Fibroblast of lung (primary cell): ENCODE measurements at regions not wholly inside any gene's neighbourhood (a gene's known extent, or its start where the extent isn't known, plus 50 kb on each side); places are given as distances from the start of the nearest gene placed in this dataset.
"Not testable (repeated sequence)": the region's sequence is repeated elsewhere in the genome, so short reads cannot be mapped to it uniquely, and the experiment has no call there.

Experiments used
- DNase-seq, 2 donors: peaks; one replicate each; pipeline versions ENCODE4 v3.0.0 to v3.0.0-alpha.2; 2010; ENCODE audit warnings: low read depth in 2 of 2
- H2AFZ ChIP-seq: 2 replicates; pipeline ENCODE4 v1.5.1; 2012; ENCODE audit warnings: low read length, control low read depth, inconsistent platforms
- H3K27ac ChIP-seq: 2 replicates; pipeline ENCODE4 v1.5.1; 2011; ENCODE audit warnings: low read length, control low read depth; ENCODE audit not compliant: insufficient read depth
- H3K27me3 ChIP-seq: 2 replicates; pipeline ENCODE4 v1.5.1; 2011; ENCODE audit warnings: mild to moderate bottlenecking, low read length; ENCODE audit not compliant: control insufficient read depth, insufficient read depth
- H3K36me3 ChIP-seq: 2 replicates; pipeline ENCODE4 v1.5.1; 2011; ENCODE audit warnings: low read length; ENCODE audit not compliant: control insufficient read depth, insufficient read depth
- H3K4me1 ChIP-seq: 2 replicates; pipeline ENCODE4 v1.5.1; 2011; ENCODE audit warnings: low read length; ENCODE audit not compliant: control insufficient read depth, insufficient read depth; ENCODE audit errors: extremely low read depth
- H3K4me2 ChIP-seq: 2 replicates; pipeline ENCODE4 v1.5.1; 2011; ENCODE audit warnings: low read length, control low read depth; ENCODE audit not compliant: insufficient read depth; ENCODE audit errors: extremely low read depth
- H3K4me3 ChIP-seq, 4 experiments: fragments of 200-600 bp in 1 of 4; sonication (generic) in 1 of 4; replicated peaks in 1 of 4; 2 replicates each; pipeline ENCODE4 v1.5.1; 2011 to 2016; ENCODE audit warnings: low read length in 4 of 4, low read depth in 3 of 4, mild to moderate bottlenecking in 3 of 4, control low read depth in 2 of 4, inconsistent platforms in 1 of 4, mixed read lengths in 1 of 4; ENCODE audit not compliant: insufficient read depth in 1 of 4; ENCODE audit errors: control extremely low read depth in 1 of 4
- H3K79me2 ChIP-seq: 2 replicates; pipeline ENCODE4 v1.5.1; 2012; ENCODE audit warnings: mild to moderate bottlenecking, low read length, inconsistent platforms; ENCODE audit not compliant: control insufficient read depth, insufficient read depth
- H3K9ac ChIP-seq: 2 replicates; pipeline ENCODE4 v1.5.1; 2011; ENCODE audit warnings: mild to moderate bottlenecking, low read length, control low read depth; ENCODE audit not compliant: insufficient read depth
- H3K9me3 ChIP-seq: 2 replicates; pipeline ENCODE4 v1.5.1; 2012; ENCODE audit warnings: low read depth, low read length; ENCODE audit not compliant: control insufficient read depth, insufficient read depth
- H4K20me1 ChIP-seq: 2 replicates; pipeline ENCODE4 v1.5.1; 2011; ENCODE audit warnings: low read length; ENCODE audit not compliant: control insufficient read depth, insufficient read depth; ENCODE audit errors: extremely low read depth
- EZH2 ChIP-seq: IDR thresholded peaks from 2 replicates; pipeline ENCODE4 v1.5.1; 2012; ENCODE audit warnings: low read length, control low read depth, mild to moderate bottlenecking; ENCODE audit errors: missing control alignments
- TF ChIP-seq, protein P1 (sequence below), 2 donors: IDR thresholded peaks in 1 of 2; conservative IDR thresholded peaks in 1 of 2; 1 replicate in 1 of 2; 2 replicates in 1 of 2; pipeline ENCODE4 v1.5.1; 2011 to 2012; ENCODE audit warnings: low read length in 2 of 2, control low read depth in 1 of 2, inconsistent platforms in 1 of 2, low read depth in 1 of 2, mild to moderate bottlenecking in 1 of 2

DNA sequence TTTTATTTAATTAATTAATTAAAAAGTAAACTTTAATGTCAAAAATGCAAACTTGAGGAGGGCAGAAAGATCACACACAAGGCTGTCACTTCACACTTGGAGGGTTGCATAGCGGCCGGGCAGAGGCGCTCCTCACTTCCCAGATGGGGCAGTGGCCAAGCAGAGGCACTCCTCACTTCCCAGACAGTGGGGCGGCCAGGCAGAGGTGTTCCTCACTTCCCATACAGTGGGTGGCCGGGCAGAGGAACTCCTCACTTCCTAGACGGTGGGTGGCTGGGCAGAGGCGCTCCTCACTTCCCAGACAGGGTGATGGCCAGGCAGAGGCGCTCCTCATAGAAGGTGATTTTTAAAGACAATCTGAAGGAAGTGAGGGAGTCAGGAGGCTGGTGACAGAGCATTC is 277.5 kb downstream of the PDCD6IP start:
- H3K4me1 ChIP-seq = no peaks in the 10 kb centered on the region
- TF ChIP-seq, protein P1, sequence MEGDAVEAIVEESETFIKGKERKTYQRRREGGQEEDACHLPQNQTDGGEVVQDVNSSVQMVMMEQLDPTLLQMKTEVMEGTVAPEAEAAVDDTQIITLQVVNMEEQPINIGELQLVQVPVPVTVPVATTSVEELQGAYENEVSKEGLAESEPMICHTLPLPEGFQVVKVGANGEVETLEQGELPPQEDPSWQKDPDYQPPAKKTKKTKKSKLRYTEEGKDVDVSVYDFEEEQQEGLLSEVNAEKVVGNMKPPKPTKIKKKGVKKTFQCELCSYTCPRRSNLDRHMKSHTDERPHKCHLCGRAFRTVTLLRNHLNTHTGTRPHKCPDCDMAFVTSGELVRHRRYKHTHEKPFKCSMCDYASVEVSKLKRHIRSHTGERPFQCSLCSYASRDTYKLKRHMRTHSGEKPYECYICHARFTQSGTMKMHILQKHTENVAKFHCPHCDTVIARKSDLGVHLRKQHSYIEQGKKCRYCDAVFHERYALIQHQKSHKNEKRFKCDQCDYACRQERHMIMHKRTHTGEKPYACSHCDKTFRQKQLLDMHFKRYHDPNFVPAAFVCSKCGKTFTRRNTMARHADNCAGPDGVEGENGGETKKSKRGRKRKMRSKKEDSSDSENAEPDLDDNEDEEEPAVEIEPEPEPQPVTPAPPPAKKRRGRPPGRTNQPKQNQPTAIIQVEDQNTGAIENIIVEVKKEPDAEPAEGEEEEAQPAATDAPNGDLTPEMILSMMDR (conservative IDR thresholded peaks at IDR 0.05 in 1 of 2, IDR thresholded peaks at IDR 0.05 in 1 of 2; ENCODE audit: low read depth in 1 of 2, low read length in 2 of 2) = no peak
- TF ChIP-seq EZH2 = no peak

GRCh38 chr3:34077417-34078195 is 279.2 kb downstream of the PDCD6IP start:
- no peak overlapping the region for H3K4me2 ChIP-seq
- no peaks in the 10 kb centered on the region for H3K4me1 ChIP-seq

More for the DNA sequence above, 277.5 kb downstream of the PDCD6IP start:
- DNase-seq = no peak
- no peaks in the 10 kb centered on the region for H3K36me3 ChIP-seq
- H3K27ac ChIP-seq = no peak overlapping the region
- no peak overlapping the region for H3K4me2 ChIP-seq
- H3K79me2 ChIP-seq = no peaks in the 10 kb centered on the region
- no peaks in the 10 kb centered on the region for H3K9me3 ChIP-seq
- no peak overlapping the region for H2AFZ ChIP-seq
- no peaks in the 10 kb centered on the region for H4K20me1 ChIP-seq
- H3K9ac ChIP-seq = no peak overlapping the region
- H3K27me3 ChIP-seq = no peaks in the 10 kb centered on the region
- no peak overlapping the region for H3K4me3 ChIP-seq

GRCh38 chr3:34078418-34078817 is 280.0 kb downstream of the PDCD6IP start:
- DNase-seq = no peak
- Histone ChIP-seq H3K27me3 (no peaks in the 10 kb centered on the region), H3K4me1 (no peaks in the 10 kb centered on the region), H4K20me1 (no peaks in the 10 kb centered on the region), H3K27ac (no peak overlapping the region), H2AFZ (no peak overlapping the region), H3K4me2 (no peak overlapping the region), H3K9me3 (no peaks in the 10 kb centered on the region), H3K79me2 (no peaks in the 10 kb centered on the region), H3K4me3 (no peak overlapping the region), H3K9ac (no peak overlapping the region), H3K36me3 (no peaks in the 10 kb centered on the region)
- TF ChIP-seq, protein P1 (conservative IDR thresholded peaks at IDR 0.05 in 1 of 2, IDR thresholded peaks at IDR 0.05 in 1 of 2; ENCODE audit: low read depth in 1 of 2, low read length in 2 of 2) = no peak
- no peak for TF ChIP-seq EZH2

More at GRCh38 chr3:34077417-34078195, 279.2 kb downstream of the PDCD6IP start:
- Histone ChIP-seq H3K27ac (no peak overlapping the region), H3K79me2 (no peaks in the 10 kb centered on the region), H4K20me1 (no peaks in the 10 kb centered on the region), H3K36me3 (no peaks in the 10 kb centered on the region), H3K9me3 (no peaks in the 10 kb centered on the region), H2AFZ (no peak overlapping the region), H3K9ac (no peak overlapping the region), H3K27me3 (no peaks in the 10 kb centered on the region), H3K4me3 (no peak overlapping the region)
- TF ChIP-seq, protein P1 (conservative IDR thresholded peaks at IDR 0.05 in 1 of 2, IDR thresholded peaks at IDR 0.05 in 1 of 2; ENCODE audit: low read depth in 1 of 2, low read length in 2 of 2) = no peak
- TF ChIP-seq EZH2 = no peak
- no peak for DNase-seq

DNA sequence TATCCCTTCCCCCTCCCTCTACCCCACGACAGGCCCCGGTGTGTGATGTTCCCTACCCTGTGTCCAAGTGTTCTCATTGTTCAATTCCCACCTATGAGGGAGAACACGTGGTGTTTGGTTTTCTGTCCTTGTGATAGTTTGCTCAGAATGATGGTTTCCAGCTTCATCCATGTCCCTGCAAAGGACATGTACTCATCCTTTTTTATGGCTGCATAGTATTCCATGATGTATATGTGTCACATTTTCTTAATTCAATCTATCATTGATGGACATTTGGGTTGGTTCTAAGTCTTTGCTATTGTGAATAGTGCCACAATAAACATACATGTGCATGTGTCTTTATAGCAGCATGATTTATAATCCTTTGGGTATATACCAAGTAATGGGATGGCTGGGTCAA is 281.4 kb downstream of the PDCD6IP start:
- H3K4me1 ChIP-seq, DNase-seq, H3K79me2 ChIP-seq, H3K36me3 ChIP-seq, H2AFZ ChIP-seq, H3K4me2 ChIP-seq, H3K9me3 ChIP-seq, H3K9ac ChIP-seq, H3K27me3 ChIP-seq, H3K27ac ChIP-seq, H4K20me1 ChIP-seq, H3K4me3 ChIP-seq: not testable (repeated sequence)

- not testable (repeated sequence) for H3K4me2 ChIP-seq, H3K9ac ChIP-seq, H3K27ac ChIP-seq, H2AFZ ChIP-seq, H3K4me3 ChIP-seq, DNase-seq, H3K4me1 ChIP-seq, H3K79me2 ChIP-seq, H3K9me3 ChIP-seq, H4K20me1 ChIP-seq, H3K27me3 ChIP-seq, H3K36me3 ChIP-seq
Observed at GRCh38 chr3:34090379-34090778, 291.9 kb downstream of the PDCD6IP start.
